Heart left ventricle (tissue), 16 donors: ENCODE measurements at regions not wholly inside any gene's neighbourhood (a gene's known extent, or its start where the extent isn't known, plus 50 kb on each side); places are given as distances from the start of the nearest gene placed in this dataset.

Source experiments
- ATAC-seq, 4 donors: fragments of 200-7000 bp; cut with Tn5 transposase; one replicate each; pipeline ENCODE4 v1.9.1; 2020 to 2022; ENCODE audit warnings: moderate library complexity in 4 of 4, mild to moderate bottlenecking in 3 of 4, moderate number of reproducible peaks in 1 of 4
- DNase-seq, 5 donors: peaks; one replicate each; pipeline ENCODE4 v3.0.0-alpha.2; 2020
- H3K27ac ChIP-seq, 12 donors: fragments of 200-600 bp; sonication (generic) in 4 of 12; one replicate each; pipeline versions ENCODE4 v1.5.0 to v1.8.0; 2016 to 2022; ENCODE audit warnings: mild to moderate bottlenecking in 2 of 12
- H3K27me3 ChIP-seq, 9 donors: fragments of 200-600 bp; sonication (generic) in 2 of 9; one replicate each; pipeline versions ENCODE4 v1.5.1 to v1.8.0; 2016 to 2022; ENCODE audit warnings: mild to moderate bottlenecking in 3 of 9
- H3K36me3 ChIP-seq, 9 donors: fragments of 200-600 bp; sonication (generic) in 2 of 9; one replicate each; pipeline versions ENCODE4 v1.5.0 to v1.8.0; 2018 to 2022; ENCODE audit warnings: mild to moderate bottlenecking in 2 of 9
- H3K4me1 ChIP-seq, 12 donors: fragments of 200-600 bp; sonication (generic) in 4 of 12; one replicate each; pipeline versions ENCODE4 v1.5.0 to v1.8.0; 2016 to 2022; ENCODE audit warnings: mild to moderate bottlenecking in 3 of 12
- H3K4me3 ChIP-seq, 12 donors: fragments of 200-600 bp; sonication (generic) in 4 of 12; one replicate each; pipeline versions ENCODE4 v1.5.0 to v1.8.0; 2017 to 2022; ENCODE audit warnings: mild to moderate bottlenecking in 9 of 12, moderate library complexity in 4 of 12
- H3K9me3 ChIP-seq, 12 donors: fragments of 200-600 bp; sonication (generic) in 4 of 12; one replicate each; pipeline versions ENCODE4 v1.5.0 to v1.8.0; 2016 to 2022; ENCODE audit warnings: mild to moderate bottlenecking in 1 of 12
- POLR2A ChIP-seq, 2 donors: fragments of 450-650 bp; IDR thresholded peaks; one replicate each; pipeline ENCODE4 v1.6.1; 2017; ENCODE audit warnings: antibody characterized with exemption in 2 of 2, mild to moderate bottlenecking in 2 of 2, moderate library complexity in 2 of 2
- WGBS, 4 donors: extraction: QIAGEN DNeasy Blood & Tissue Kit in 2 of 4; methylation state at CpG; one replicate each; pipeline versions ENCODE4 v1.1.5 to v1.1.7; 2013 to 2018; 5-methylcytosine and 5-hydroxymethylcytosine counted together
- intact Hi-C, 10 donors: fragments of 100-400 bp; cut with DNase I; formaldehyde crosslinking; loops; one replicate each; pipeline versions ENCODE4 v1.11.1 to v1.14.2; 2022
- TF ChIP-seq, protein P1 (sequence below), 12 donors: fragments of 200-600 bp; sonication (generic) in 4 of 12; IDR thresholded peaks; one replicate each; pipeline versions ENCODE4 v1.5.0 to v1.8.0; 2018 to 2022; ENCODE audit warnings: antibody characterized with exemption in 12 of 12, mild to moderate bottlenecking in 5 of 12
- donor health status: ischemic (EF 13 %, LVEDD 7.1; RV severe dilation, severe dysfunction).
- donor health status: healthy with polysubstance abuse.
- donor health status: DM: no; HTN: yes; CAD: no.
- donor health status: DM: no; HTN: no; CAD: no.
- donor health status: ischemic (EF 25% LVEDD 6.9; RV normal size, moderate dysfunction).
- donor health status: ischemic (EF 25% LVEDD 5.7; RV mildly dilated, moderate dysfunction).
- donor health status: healthy.
- donor health status: DM: yes; HTN: yes; CAD: no.
- donor health status: ischemic (EF 35%, LVEDD 5.7; RV mildly dilated, moderate dysfunction).
- donor health status: nonischemic (EF 11% LVEDD 7.7; RV severe dilation, severe dysfunction).
- donor health status: DM: yes; HTN: yes; CAD: no.
- donor health status: PGD.
- donor health status: ischemic (EF 29% LVEDD 5.4; RV normal size, mild dysfunction).
- donor health status: nonischemic (EF 23%, LVEDD 6.1; RV moderate dilation, normal function).

DNA sequence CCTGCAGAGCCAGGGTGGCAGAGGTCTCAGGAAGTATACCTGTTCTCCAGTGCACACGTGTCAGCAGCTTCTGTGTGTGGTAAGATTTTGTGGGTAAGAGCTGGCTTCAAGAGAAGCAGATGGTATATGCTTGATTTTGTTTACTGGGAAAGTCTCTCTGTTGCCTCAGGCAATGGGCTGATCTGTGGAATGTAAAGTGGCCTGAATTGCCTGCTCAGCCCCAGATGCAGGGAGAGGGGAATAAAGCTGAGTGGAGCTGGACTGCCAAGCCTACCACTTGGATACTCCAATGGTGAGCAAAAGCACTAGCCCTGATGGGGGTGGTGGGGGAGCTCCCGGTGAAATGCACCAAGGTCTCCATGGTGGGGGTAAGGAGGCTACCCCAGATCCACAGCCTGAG lies 156.1 kb downstream of the WDR11 start:
- Histone ChIP-seq H3K4me3 (no peak overlapping the region), H3K36me3 (no peaks in the 10 kb centered on the region), H3K4me1 (no peaks in the 10 kb centered on the region), H3K27ac (no peak overlapping the region), H3K27me3 (no peaks in the 10 kb centered on the region), H3K9me3 (peaks cover 0 to 45% (median 32%) of the 10 kb centered on the region in 12 donors)
- TF ChIP-seq POLR2A (IDR thresholded peaks at IDR 0.05): no peak
- TF ChIP-seq, protein P1, sequence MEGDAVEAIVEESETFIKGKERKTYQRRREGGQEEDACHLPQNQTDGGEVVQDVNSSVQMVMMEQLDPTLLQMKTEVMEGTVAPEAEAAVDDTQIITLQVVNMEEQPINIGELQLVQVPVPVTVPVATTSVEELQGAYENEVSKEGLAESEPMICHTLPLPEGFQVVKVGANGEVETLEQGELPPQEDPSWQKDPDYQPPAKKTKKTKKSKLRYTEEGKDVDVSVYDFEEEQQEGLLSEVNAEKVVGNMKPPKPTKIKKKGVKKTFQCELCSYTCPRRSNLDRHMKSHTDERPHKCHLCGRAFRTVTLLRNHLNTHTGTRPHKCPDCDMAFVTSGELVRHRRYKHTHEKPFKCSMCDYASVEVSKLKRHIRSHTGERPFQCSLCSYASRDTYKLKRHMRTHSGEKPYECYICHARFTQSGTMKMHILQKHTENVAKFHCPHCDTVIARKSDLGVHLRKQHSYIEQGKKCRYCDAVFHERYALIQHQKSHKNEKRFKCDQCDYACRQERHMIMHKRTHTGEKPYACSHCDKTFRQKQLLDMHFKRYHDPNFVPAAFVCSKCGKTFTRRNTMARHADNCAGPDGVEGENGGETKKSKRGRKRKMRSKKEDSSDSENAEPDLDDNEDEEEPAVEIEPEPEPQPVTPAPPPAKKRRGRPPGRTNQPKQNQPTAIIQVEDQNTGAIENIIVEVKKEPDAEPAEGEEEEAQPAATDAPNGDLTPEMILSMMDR (IDR thresholded peaks at IDR 0.05): no peak
- ATAC-seq (no peak), DNase-seq (no peak)
- 83 to 87% (median 83%) methylated on average over 2 of the region's 2 CpGs for WGBS, 4 donors
- intact Hi-C loops: no loop called here

DNA sequence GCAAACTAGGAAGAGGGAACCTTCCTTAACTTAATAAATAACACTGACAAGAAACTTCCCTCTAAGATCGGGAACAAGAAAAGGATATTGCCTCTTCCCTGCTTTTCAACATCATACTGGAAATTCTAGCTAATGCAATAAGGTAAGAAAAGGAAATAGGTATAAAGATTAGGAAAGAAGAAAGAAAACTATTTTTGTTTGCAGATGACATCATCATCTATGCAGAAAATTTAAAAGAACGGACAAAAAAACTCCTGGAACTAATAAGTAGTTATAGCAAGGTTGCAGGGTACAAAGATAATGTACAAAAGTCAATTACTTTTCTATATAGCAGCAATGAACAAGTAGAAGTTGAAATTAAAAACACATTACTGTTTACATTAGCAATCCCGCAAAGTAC lies 164.8 kb downstream of the WDR11 start:
- DNase-seq (no peak), ATAC-seq (no peak)
- TF ChIP-seq, protein P1 (IDR thresholded peaks at IDR 0.05): no peak
- no peak for TF ChIP-seq POLR2A (IDR thresholded peaks at IDR 0.05)
- peaks cover 0 to 39% (median 4%) of the 10 kb centered on the region in 12 donors for H3K9me3 ChIP-seq
- H3K27me3 ChIP-seq: no peaks in the 10 kb centered on the region
- H3K4me3 ChIP-seq: no peak overlapping the region
- intact Hi-C loops: no loop called here
- WGBS, 4 donors: 87 to 90% (median 89%) methylated on average over 3 of the region's 3 CpGs
- no peaks in the 10 kb centered on the region for H3K36me3 ChIP-seq
- H3K4me1 ChIP-seq: no peaks in the 10 kb centered on the region
- no peak overlapping the region for H3K27ac ChIP-seq

DNA sequence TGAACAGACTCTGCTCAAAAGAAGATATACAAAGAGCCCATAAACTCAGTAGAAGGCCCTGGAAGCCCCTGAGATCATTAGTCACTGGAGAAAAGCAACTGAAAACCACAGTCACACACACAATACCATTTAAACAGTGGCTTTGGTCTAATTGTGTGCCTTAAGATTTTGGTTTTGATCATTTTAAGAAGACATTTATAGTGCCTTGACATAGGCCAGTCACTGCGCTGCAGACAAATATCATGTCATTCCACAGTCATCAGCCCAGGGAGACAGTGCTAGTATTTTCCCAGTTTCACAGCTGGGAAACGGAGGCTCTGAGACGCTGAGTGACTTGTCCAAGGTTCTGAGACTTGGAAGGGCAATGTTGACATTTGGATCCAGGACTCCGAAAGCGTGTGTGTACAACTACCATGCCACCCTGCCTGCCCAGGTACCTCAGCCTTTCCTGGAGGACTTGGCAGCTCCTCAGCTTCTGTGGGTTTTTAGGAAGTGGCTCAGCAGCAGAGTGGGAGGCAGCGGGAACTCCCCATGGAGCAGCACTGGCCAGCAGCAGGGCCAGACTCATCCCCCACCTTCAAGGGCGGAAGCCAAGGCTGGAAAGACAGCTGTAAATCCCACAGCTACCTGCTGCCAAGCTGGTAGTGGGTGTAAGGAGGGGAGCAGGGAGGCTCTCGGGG lies 173.9 kb downstream of the WDR11 start:
- Histone ChIP-seq H3K4me3 (no peak overlapping the region), H3K4me1 (no peaks in the 10 kb centered on the region), H3K9me3 (peaks cover 0 to 3% (median 0%) of the 10 kb centered on the region in 12 donors), H3K36me3 (no peaks in the 10 kb centered on the region), H3K27ac (peak overlapping the region in 1 of 12 donors; percentile 22), H3K27me3 (peaks cover 0 to 6% (median 0%) of the 10 kb centered on the region in 9 donors)
- WGBS, 4 donors: 48 to 73% (median 66%) methylated on average over 7 to 8 of the region's 8 CpGs
- no peak for ATAC-seq
- intact Hi-C loops: no loop called here
- DNase-seq: no peak
- TF ChIP-seq, protein P1 (IDR thresholded peaks at IDR 0.05): no peak
- no peak for TF ChIP-seq POLR2A (IDR thresholded peaks at IDR 0.05)

DNA sequence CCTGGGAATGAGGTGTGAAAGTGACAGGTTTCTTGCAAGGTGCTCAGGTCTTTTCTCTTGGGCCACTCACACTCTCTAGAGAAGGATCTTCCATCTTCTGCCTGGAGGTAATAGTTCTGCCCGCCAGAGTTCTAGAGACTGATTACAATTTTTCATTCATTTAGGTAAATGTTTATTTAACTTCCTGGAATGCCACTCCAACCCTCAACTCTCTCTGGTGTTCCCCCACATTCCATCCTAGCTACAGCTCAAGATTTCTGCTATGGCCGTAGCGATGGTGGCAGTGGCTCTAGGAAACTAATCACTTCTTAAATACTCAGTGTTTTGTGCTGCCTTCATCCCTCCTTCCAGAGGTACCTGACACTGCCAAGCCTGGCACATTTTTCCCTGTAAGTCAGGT lies 174.6 kb downstream of the WDR11 start:
- ATAC-seq (no peak), DNase-seq (no peak)
- peaks cover 0 to 7% (median 0%) of the 10 kb centered on the region in 9 donors for H3K27me3 ChIP-seq
- no peaks in the 10 kb centered on the region for H3K4me1 ChIP-seq
- H3K4me3 ChIP-seq: no peak overlapping the region
- H3K36me3 ChIP-seq: no peaks in the 10 kb centered on the region
- intact Hi-C loops: no loop called here
- H3K27ac ChIP-seq: peak overlapping the region in 1 of 12 donors; percentile 22
- WGBS, 4 donors: 76 to 87% (median 83%) methylated on average over 3 of the region's 3 CpGs
- TF ChIP-seq, protein P1 (IDR thresholded peaks at IDR 0.05): no peak
- no peak for TF ChIP-seq POLR2A (IDR thresholded peaks at IDR 0.05)
- peaks cover 0 to 3% (median 0%) of the 10 kb centered on the region in 12 donors for H3K9me3 ChIP-seq
